ENCODE measurements at regions not wholly inside any gene's neighbourhood (a gene's known extent, or its start where the extent isn't known, plus 50 kb on each side); places are given as distances from the start of the nearest gene placed in this dataset.
"Not testable (repeated sequence)": the region's sequence is repeated elsewhere in the genome, so short reads cannot be mapped to it uniquely, and the experiment has no call there.

GRCh38 chr5:3339092-3339797, 256.4 kb upstream of the IRX1 start:
- no peak for DNase-seq

GRCh38 chr5:3337812-3338541, 257.7 kb upstream of the IRX1 start:
- no peak for DNase-seq

GRCh38 chr5:3336666-3337065, 259.0 kb upstream of the IRX1 start:
- DNase-seq = no peak

- DNase-seq = no peak
These were observed 260.3 kb upstream of the IRX1 start for GRCh38 chr5:3335301-3335700.

GRCh38 chr5:3333836-3334235, 261.8 kb upstream of the IRX1 start:
- DNase-seq = no peak

GRCh38 chr5:3333105-3333504, 262.5 kb upstream of the IRX1 start:
- no peak for DNase-seq

GRCh38 chr5:3331819-3332218, 263.8 kb upstream of the IRX1 start:
- DNase-seq = no peak

GRCh38 chr5:3330442-3330841, 265.2 kb upstream of the IRX1 start:
- no peak for DNase-seq

- no peak for DNase-seq
These were observed 266.2 kb upstream of the IRX1 start for GRCh38 chr5:3329427-3329826.

- no peak for DNase-seq
These were observed 268.8 kb upstream of the IRX1 start for GRCh38 chr5:3326841-3327232.

GRCh38 chr5:3325972-3326840, 269.4 kb upstream of the IRX1 start:
- DNase-seq = no peak

GRCh38 chr5:3325201-3325971, 270.2 kb upstream of the IRX1 start:
- DNase-seq = no peak

- no peak for DNase-seq
These were observed 271.1 kb upstream of the IRX1 start for GRCh38 chr5:3324421-3325101.

- not testable (repeated sequence) for DNase-seq
These were observed 271.7 kb upstream of the IRX1 start for GRCh38 chr5:3323966-3324365.

GRCh38 chr5:3323144-3323543, 272.5 kb upstream of the IRX1 start:
- DNase-seq = no peak

GRCh38 chr5:3322642-3323041, 273.0 kb upstream of the IRX1 start:
- no peak for DNase-seq

- DNase-seq = no peak
These were observed 273.7 kb upstream of the IRX1 start for GRCh38 chr5:3321923-3322322.

- DNase-seq = no peak
These were observed 274.4 kb upstream of the IRX1 start for GRCh38 chr5:3321119-3321760.

GRCh38 chr5:3320317-3320875, 275.2 kb upstream of the IRX1 start:
- DNase-seq = no peak

- DNase-seq = no peak
These were observed 278.4 kb upstream of the IRX1 start for GRCh38 chr5:3317051-3317795.

GRCh38 chr5:3313569-3313968, 282.1 kb upstream of the IRX1 start:
- no peak for DNase-seq

Data from Kasumi-1 (cell line).